ENCODE measurements at regions not wholly inside any gene's neighbourhood (a gene's known extent, or its start where the extent isn't known, plus 50 kb on each side); places are given as distances from the start of the nearest gene placed in this dataset.
A peak's percentile ranks its signal among the peaks of the same experiment; 100 is the strongest.
"Not testable (repeated sequence)": the region's sequence is repeated elsewhere in the genome, so short reads cannot be mapped to it uniquely, and the experiment has no call there.

DNA sequence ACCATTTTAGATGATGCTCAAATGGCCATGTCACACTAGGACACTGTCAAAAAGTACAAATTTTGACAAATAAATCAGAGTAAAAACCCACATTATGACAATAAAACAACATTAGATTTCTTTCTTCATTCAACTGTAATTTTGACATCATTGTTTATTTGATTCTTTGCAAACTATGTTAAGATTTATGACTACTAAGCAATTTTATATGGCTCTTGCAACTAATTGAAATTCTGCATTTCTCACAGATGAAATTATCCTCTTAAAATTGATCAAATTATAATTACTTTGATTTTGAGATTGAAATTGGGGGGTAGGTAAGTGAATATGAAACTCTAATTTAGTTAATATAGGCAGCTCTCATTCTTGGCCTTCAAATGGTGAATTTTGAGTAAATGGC is 59.8 kb downstream of the ATOH1 start:
- DNase-seq (ENCODE audit: low spot score): no peak

DNA sequence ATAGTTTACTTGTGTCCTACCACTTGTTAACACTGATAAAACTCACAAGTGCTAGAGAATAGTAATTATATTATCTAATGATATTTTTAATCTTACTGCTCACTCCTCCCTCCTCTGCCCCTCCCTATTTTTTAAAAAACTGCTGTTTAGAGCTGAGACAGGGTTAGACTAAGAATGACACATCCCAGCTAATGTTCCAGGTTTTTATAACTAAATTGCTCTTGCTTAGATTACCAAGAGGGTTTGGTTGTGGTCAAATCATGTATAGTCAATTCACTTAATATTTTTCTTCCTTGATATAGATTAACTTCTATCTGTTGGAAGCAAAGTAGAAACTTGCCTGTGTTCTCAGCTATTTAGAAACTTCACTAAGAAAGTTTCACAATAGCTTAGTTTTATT is 60.2 kb downstream of the ATOH1 start:
- no peak for DNase-seq (ENCODE audit: low spot score)

DNA sequence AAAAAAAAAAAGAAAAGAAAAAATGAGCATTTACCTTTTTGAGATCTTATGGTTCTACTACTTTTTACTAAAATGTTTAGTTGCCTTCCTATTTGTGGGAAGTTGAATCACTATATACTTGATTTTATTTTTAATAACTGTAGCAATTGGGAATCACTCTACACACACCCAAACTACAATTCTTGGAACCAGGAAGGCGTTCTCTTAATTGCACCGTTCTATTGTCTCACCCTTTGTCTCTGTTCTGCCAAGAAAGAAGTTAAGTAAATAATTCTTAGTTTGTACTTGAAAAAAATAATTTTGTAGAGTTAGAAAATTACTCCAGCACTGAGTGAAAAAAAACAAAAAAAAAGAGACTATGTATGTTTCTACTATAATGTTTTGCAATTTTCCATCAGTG is 62.7 kb downstream of the ATOH1 start:
- no peak for DNase-seq (ENCODE audit: low spot score)

DNA sequence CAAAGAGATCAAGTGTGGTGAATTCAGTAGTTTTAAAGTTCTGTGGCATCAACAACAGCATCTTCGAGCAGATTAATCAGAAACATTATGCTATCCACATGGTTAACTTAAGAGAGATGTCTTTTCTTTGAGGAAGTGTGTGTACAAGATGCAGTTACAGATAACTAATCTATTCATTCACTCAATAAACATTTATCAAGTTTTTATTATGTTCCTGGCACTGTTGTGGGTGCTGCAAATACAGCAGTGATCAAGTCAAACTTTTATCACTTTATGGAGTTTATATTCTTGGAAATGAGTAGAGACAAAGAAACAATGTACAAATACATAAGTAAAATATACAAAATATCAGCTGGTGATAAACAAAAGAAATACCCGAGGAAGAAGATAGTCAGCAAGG is 66.4 kb downstream of the ATOH1 start:
- DNase-seq (ENCODE audit: low spot score): no peak

DNA sequence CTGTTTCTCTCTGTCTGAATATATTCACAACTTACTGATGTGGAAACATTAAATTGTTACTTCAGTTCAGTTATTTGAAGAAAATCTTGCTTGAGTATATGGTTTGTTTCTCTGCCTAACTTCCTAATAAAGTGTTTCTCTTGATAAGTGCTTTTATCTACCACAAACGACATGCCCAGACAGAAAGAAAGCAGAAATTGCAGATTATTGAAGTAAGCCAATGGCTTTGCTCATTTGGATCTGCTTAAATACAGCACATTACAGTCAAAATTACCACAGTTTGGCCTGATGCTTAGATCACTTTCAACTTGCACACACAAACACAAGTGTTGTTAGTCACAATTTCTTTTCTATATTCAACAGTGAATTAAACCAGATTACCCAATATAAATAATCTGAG is 68.0 kb downstream of the ATOH1 start:
- DNase-seq (ENCODE audit: low spot score): no peak

DNA sequence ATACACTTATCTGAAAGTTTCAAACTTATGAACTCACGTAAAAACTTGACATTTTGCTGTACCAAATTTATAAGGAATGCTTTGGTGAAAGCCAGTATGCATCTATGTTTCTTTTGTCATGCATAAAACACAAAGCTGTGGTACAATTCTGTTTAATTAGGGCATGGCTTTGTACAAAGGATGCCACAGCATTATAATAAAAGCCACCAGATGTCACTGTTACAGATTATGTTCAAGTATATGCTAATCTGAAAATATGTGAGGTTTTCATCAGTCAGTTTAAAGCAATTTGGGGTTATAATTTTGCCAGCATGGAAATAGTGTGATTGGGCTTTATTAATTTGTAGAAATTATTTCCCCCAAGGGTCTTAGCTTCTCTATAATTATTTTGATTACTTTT is 69.0 kb downstream of the ATOH1 start:
- DNase-seq (ENCODE audit: low spot score): peak; percentile 26

DNA sequence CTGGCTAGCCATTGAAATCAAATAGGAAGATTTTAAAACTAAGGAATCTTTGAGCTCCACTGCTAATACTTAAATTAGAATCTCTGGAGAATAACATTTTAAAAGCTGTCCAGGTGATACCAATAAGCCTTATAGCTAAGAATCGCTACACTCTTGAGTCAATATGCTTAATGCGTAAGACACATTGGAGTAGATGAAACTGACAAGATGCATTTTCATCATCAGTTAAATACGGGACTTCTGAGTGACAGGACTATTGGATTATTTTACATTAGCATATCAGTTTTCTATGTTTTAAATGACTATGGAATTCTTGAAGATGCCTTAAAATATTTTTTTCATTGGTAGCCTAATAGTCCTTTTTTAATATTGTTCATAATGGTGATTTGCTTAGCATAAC is 80.2 kb downstream of the ATOH1 start:
- no peak for DNase-seq (ENCODE audit: low spot score)

DNA sequence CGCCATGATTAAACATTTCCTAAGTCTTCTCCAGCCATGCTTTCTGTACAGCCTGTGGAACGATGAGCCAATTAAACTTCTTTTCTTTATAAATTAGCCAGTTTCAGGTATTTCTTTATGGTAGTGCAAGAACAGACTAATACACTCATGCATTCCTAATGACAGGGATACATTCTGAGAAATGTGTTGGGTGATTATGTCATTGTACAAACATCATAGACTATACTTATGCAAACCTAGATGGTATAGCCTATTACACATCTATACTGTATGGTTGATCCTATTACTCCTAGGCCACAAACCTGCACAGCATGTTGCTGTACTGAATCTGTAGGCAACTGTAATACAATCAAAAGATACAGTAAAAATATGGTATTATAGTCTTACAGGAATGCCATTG is 83.1 kb downstream of the ATOH1 start:
- DNase-seq (ENCODE audit: low spot score): no peak

DNA sequence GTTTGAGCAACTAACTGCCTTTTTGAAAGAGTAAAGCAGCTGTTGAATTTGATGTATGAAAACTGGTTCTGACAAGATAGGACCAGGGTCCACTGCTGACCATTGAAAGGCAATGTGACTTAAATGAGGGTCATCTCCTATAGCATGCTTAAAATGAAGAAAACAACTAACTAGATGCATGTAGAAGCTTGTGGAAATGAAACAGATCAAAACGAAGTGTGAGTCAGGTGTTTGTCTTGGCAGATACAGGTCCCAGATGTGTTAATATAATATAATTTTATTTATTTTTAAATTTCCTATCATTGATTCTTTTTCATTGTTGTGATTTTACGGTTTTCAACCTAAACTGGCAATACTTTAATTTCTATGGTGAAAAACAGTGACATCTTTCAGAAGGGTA is 83.6 kb downstream of the ATOH1 start:
- DNase-seq (ENCODE audit: low spot score): no peak

DNA sequence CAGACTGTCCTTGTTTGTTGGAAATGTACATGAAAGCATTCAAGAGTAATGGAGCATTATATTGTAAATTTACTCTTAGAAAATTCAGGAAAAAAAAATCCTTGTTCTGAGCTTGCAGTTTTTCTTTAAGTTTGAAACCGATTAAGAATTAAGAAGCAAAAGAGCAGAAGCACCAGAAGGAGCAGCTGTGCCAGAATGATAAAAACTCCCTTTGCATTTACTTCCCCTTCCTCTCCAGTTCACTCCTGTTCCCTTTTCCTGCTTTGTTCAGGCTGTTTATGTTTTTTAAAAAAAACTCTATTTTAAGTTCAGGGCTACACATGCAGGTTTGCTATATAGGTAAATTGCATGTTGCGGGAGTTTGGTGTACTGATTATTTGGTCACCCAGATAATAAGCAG is 90.3 kb downstream of the ATOH1 start:
- no peak for DNase-seq (ENCODE audit: low spot score)

DNA sequence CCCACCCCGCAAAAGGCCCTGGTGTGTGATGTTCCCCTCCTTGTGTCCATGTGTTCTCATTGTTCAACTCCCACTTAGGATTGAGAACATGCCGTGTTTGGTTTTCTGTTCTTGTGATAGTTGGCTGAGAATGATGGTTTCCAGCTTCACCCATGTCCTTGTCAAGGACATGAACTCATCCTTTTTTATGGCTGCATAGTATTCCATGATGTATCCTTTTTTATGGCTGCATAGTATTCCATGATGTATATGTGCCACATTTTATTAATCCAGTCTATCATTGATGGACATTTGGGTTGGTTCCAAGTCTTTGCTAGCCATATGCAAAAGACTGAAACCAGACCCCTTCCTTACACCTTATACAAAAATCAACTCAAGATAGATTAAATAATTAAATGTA is 95.0 kb downstream of the ATOH1 start:
- DNase-seq (ENCODE audit: low spot score): not testable (repeated sequence)

DNA sequence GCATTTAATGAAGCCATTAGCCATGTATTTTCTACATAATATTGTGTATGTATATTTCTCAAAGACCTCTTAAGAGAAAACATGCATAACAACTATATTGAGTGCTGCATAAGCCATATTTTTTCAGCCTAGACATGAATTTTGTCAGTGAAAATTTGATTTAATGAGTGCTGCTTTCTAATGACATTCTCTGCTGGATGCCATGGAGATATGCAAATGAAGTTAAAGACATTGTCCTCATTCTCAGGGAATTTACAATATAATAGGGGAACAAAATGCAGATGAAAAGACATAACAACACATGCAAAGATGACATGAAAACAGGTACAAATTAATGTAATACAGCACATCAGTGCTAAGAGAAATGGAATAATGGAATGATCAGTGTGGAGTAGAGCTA is 118.7 kb downstream of the ATOH1 start:
- no peak for DNase-seq (ENCODE audit: low spot score)

DNA sequence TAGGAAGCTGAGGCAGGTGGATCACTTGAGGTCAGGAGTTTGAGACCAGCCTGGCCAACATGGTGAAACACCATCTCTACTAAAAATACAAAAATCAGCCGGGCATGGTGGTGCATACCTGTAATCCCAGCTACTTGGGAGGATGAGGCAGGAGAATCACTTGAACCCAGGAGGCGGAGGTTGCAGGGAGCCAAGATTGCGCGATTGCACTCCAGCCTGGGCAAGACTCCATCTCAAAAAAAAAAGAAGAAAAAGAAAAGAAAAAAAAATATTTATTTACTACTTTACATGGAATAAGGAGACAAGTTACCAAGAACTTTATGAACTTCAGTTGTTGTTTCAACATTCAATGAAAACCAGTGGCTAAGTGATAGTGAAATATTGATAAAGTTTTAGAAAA is 121.7 kb downstream of the ATOH1 start:
- DNase-seq (ENCODE audit: low spot score): not testable (repeated sequence)

DNA sequence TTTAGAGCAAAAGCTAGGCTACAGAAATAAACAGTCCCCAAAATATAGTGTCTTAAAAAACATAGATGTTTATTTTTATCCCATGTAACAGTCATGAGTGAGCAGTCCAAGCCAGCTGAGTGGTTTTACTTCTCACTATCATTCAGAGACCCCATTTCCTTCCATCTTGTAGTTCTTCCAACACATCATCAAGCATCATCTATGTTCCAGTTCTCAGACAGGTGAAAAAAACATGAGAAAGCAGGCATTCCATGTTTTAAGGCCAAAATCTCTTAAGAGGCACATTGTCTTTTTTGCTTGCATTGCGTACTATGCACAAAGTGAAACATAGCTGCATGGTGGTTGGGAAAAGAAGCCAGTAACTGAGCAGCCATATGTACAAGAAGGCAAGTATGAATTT is 128.6 kb downstream of the ATOH1 start:
- DNase-seq (ENCODE audit: low spot score): no peak

DNA sequence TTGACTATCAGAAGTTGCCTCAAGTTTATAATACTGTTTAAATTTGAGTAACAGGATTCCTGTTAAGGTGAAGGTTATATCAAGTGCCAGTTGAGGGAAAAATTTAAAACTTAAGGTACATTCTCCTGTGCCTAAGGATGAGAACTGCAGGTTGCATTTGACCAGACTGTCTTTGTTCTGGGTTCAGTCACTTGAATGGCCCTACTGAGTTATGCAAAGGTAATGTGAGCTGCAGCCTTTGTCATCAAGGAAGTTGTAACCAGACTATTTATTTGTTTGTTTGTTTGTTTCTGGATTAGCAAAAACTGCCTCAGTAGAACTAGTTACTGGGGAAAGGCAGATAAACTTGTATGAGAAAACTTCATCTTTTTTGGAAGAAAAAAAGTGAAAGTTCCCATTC is 131.9 kb downstream of the ATOH1 start:
- no peak for DNase-seq (ENCODE audit: low spot score)

DNA sequence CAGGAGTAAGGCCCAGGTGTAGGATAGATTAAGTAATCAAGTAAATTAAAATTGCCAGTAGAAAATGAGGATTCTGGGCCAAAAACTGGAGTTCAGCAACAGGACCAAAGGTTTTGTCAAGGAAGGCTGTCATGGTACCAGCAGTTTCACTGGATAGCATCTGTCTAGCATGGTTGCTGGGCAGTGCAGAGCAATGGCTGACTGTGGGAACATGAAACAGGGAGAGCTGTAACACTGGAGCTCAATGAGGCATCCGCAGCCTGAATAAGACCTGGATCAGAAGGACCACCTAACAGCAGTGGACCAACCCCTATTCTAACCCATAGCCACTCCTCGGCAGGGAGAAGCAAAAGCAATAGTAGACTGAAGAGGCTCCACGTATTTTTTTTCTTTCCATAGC is 132.4 kb downstream of the ATOH1 start:
- DNase-seq (ENCODE audit: low spot score): no peak

DNA sequence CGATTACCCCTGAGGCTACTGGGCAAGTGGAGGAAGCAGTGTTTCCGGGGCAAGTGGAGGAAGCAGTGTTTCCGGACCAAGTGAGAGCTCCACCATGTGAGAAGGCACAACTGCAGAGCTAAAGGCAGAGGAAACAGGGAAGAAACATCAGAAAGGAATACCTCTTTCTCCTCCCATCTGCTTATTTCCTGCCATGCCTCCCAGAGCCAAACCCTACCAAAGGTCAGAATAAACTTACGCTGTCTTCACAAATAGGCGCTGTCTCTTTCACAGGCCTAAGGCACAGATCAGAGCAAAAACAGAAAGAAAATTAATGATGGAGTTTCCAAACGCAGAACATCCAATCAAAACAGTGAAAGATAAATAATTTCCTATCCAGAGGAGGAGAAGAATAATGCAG is 153.0 kb downstream of the ATOH1 start:
- DNase-seq (ENCODE audit: low spot score): no peak

DNA sequence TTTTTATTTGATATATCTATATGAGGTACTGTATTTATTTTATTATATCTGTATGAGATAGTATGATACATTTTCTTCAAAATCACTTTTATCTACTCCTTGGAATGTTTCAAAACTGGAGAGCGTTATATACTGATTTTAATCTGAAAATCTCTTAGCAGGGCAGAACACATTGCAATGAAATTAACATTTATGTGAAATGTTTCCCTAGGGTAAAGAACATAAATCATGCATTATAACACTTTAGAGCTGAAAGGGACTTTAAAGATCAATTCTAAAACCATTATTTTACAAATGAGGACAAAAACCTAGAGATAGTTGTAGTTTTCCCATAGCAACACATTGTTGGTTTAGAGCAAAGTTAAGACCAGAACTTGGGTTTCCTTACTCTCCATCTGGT is 153.7 kb downstream of the ATOH1 start:
- no peak for DNase-seq (ENCODE audit: low spot score)

DNA sequence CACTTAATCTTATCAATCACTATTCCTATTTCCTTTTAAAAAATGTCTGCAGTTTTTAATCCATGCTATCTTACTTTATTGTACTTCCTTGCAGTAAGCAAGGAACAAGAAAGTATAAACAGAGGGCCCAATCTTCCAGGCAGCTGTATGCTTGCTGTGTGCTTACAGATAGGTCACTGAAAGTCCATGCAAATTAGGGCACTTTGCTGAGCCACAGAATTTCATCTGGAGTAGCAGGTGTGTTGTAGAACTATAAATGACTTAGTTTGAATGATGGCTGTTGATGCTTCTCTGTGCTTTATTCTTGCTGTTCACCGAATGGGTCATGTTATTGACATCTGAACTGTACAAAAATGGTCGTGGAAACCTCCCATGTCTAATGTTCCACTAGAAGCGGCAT is 154.6 kb downstream of the ATOH1 start:
- DNase-seq (ENCODE audit: low spot score): no peak

DNA sequence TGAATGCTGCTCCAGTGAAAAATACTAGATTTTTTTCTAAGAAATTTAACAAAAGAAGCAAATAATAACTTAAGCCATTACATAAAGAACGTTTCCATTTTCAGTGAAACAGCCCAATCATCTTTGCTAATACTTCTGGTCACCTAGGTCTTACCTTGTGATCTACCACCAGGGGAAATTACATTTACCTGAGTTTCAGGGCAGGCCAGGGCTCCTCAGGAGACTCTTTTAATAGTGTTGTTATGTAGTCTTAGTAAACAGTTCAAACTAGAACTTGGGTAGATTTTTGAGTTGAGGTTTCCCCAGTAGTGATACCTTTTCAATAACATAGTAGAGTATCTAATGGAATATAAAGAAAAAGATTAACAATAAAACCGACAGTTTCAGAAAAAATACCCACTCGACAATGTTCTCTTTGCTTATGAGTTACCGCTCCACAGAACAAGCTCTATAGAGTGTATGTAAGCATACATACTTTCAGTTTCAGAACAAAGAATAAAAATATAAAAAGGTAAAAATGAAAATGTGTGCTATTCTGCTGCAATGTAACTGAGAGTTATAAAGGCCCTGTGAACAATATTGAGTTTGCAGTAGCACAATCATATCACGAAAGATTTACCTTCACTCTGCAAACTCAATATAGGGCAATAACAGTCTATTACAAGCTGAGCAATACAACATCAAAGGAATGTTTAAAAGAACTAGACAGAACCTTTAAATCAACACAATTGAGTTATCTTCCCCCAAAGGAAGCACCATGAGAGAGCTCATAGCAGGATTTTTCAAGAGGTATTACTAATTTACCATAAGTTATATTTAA is 165.8 kb downstream of the ATOH1 start:
- no peak for DNase-seq (ENCODE audit: low spot score)

DNA sequence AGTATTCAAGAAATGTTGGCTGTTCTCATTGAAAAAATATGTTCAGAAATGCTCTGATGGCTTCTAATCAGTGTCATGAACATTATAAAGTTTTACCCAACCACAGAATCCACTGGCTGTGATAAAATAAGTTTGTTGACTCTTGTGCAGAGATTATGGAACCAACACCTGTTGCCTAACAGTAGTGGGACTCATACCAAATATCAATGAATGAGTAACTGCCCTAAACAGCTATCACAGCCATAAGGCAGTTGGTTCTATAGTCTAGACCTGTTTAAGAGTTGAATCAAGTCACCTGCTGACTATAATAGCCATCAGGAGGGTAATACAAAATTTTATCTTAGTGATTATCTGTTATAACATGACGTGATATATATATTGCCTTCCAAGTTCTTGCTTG is 168.3 kb downstream of the ATOH1 start:
- DNase-seq (ENCODE audit: low spot score): no peak

DNA sequence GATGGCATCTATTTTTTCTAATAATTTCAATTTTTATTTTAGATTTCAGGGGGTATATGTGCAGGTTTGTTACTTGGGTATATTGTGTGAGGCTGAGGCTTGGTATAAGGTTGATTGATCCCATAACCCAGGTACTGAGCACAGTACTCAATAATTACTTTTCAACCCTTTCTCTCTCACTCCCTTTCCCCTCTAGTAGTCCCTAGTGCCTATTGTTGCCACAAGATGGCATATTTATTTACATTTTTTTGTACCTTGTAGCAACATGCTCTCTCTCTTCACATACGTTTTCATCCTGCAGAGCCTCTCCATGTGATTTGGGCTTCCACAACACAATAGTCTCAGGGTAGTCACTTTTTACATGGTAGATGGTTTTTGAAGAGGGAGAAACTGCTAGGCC is 172.0 kb downstream of the ATOH1 start:
- DNase-seq (ENCODE audit: low spot score): no peak

DNA sequence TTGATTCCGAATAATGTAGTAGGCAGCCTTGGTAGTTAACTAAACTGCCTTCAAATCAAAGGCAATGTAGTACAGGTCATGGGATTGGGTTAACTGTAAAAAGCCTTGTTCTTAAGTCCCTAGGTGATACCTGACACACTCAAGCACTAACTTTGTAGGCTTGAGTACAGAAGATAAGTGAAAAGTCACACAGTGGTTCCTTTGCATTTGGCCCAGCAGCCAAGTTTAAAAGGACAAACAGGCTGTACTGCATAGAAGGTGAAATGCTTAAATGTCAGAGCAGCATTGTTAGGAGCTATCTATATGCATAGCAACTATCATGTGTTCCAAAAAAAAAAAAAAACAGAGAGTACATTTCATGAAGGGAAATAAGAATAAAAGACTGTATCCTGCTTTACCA is 178.4 kb downstream of the ATOH1 start:
- DNase-seq (ENCODE audit: low spot score): no peak

DNA sequence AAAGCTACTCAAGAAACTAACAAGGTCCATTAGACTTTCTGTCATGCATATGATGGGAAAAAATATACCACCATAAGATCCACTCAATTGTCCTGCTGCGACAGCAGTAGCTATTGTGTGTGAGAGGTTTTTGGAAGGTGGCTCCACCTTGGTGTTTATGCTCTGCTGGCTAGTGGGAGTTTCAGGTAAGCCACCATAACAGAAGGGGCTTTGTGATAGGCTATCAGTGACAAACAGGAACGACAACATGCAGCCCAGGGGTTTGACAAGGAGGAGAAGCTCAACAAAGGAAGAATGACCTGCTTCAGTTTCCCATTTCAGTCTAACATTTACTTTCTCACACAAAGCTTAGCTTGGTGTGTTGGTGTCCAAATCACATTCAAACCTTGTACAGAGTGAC is 182.6 kb downstream of the ATOH1 start:
- no peak for DNase-seq (ENCODE audit: low spot score)

All from cerebellar cortex (tissue), 1 donor.